Endothelial cell of umbilical vein (primary cell): ENCODE measurements at regions not wholly inside any gene's neighbourhood (a gene's known extent, or its start where the extent isn't known, plus 50 kb on each side); places are given as distances from the start of the nearest gene placed in this dataset.

ENCODE experiments used
- CTCF ChIP-seq, 2 donors: IDR thresholded peaks; 1 replicate in 1 of 2; 2 replicates in 1 of 2; pipeline ENCODE4 v1.5.1; 2011; ENCODE audit warnings: low read length in 2 of 2, mild to moderate bottlenecking in 2 of 2, moderate library complexity in 2 of 2, control low read depth in 1 of 2, inconsistent platforms in 1 of 2, low read depth in 1 of 2; ENCODE audit not compliant: insufficient read depth in 1 of 2; ENCODE audit errors: extremely low read depth in 1 of 2
- EZH2 ChIP-seq: IDR thresholded peaks from 2 replicates; pipeline ENCODE4 v1.6.1; 2012; ENCODE audit warnings: borderline replicate concordance, low read depth, mild to moderate bottlenecking, moderate library complexity, low read length, inconsistent platforms; ENCODE audit not compliant: severe bottlenecking
- MAX ChIP-seq: IDR thresholded peaks from 2 replicates; pipeline ENCODE4 v1.6.1; 2011; ENCODE audit not compliant: insufficient read depth, insufficient read length
- MYC ChIP-seq: IDR thresholded peaks from one replicate; pipeline ENCODE4 v1.6.1; 2011; ENCODE audit warnings: mild to moderate bottlenecking, low read depth, low read length
- POLR2A ChIP-seq: IDR thresholded peaks from 2 replicates; pipeline ENCODE4 v1.6.1; 2012; ENCODE audit warnings: low read depth, mild to moderate bottlenecking, control low read depth, low read length
- POLR2AphosphoS5 ChIP-seq: IDR thresholded peaks from 2 replicates; pipeline ENCODE4 v1.6.1; 2012; ENCODE audit warnings: low read depth, mild to moderate bottlenecking, control low read depth, low read length, moderate library complexity; ENCODE audit not compliant: insufficient read depth

- TF ChIP-seq MAX (no peak), CTCF (IDR thresholded peaks at IDR 0.05; ENCODE audit: extremely low read depth in 1 of 2, insufficient read depth in 1 of 2, low read depth in 1 of 2, low read length in 2 of 2) (no peak), EZH2 (no peak), POLR2A (no peak), MYC (no peak), POLR2AphosphoS5 (no peak)
These were observed 64.0 kb upstream of the CCL21 start for GRCh38 chr9:34773955-34774354.
